Daoy (cell line): ENCODE measurements at regions not wholly inside any gene's neighbourhood (a gene's known extent, or its start where the extent isn't known, plus 50 kb on each side); places are given as distances from the start of the nearest gene placed in this dataset.
"Not testable (repeated sequence)": the region's sequence is repeated elsewhere in the genome, so short reads cannot be mapped to it uniquely, and the experiment has no call there.

Experiments
- DNase-seq: peaks from one replicate; pipeline ENCODE4 v3.0.0-alpha.2; 2015; ENCODE audit warnings: low read depth

DNA sequence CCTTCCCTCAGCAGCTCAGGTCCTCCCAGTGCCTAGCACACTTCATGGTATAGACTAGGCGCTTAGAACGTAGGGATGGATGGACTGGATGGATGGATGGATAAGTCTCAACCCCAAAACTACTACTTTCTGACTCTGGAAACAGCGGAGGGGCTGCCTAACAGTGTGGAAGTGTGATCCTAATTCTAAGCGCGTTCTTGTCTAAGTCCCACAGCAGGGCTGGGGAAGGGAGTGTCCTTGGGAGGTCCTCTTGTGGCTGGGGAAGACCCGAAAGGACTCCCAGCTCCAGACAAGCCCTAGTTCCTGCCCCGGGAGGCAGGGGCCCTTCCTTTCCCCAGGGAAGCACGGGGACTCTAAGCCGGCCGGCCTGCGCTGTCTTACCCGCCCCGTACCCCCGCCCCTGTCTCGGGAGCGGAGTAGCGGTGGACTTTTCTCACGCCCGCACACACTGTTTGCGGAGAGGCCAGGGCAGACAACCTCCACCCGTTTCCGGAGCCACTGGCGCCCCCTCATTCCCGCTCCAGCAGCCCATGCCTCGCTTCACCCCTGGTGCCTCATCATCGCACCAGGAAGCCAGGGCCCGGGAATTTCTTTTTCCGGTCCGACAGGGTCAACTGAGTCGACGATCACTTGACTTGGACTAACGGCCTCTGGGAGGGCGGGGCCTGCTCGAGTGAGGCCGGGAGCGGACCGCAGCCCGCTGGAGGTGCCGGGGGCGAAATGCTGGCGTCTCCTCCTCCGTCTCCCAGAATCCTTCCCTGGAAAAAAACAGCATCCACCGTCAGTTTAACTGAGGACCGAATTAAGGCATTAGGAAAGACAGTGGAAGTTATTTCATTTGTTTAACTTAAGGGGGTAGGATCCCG, 133.3 kb downstream of the TBC1D2B start:
- DNase-seq, result peak; percentile 51

DNA sequence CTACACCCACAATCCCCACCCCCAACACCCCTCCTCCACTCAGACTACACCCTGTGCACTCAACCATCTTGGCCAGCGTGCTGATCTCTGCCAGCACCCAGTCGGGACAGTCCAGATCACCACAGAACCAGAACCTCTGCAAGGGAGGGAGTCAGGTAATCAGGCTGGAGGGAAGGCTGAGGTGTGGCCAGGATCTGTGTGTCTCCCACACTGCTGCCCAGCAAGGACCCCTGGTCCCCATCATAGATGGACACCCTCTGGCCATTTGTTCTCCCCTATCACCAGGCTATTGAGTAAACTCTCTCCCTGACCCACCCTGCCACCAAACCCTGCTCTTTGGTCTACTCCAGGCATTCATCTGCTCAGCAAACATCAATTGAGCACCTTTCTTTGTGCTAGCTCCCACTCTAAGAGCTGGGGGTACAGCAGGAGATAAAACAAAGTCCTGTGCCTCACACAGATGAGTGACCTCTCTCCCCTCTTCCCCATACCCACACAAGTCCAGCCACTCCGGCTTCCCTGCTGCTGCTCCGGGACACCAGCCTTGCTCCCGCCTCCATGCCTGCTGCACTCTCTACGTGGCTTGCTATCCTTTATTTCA, 134.8 kb downstream of the TBC1D2B start:
- no peak for DNase-seq

DNA sequence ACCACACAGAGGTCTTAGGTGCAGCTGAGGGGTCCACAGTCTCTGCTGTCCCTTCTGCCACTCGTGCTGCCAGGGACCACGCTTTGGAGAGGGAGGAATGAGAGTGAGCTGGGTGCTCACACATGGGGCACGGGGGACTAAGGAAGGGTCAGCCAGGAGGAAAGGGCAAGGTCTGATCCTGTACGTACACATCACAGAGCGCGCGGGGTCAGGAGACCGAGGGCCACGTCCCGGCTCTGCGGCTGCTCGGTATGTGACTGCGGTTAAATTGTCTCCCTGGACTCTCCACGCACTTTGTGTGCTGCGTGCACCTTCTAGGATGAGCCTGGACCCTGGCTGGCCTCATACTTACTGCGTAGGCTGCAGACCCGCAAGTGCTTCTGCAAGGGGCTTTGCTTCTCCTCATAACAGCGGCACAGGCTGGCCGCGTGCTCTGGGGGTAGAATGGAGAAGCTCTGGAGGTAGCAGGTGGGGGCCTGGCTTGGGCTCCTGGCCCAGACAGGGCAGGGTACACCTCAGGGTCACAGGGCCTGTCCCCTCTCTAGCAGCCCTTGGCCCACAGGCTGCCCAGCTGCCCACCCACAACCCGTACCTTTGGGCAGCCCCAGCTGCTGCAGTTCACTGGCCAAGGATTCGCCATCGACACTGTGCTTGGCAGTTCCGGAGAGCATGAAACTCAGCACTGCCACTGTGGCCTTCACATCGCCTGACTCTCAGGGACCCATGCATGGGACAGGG, 136.3 kb downstream of the TBC1D2B start:
- not testable (repeated sequence) for DNase-seq

DNA sequence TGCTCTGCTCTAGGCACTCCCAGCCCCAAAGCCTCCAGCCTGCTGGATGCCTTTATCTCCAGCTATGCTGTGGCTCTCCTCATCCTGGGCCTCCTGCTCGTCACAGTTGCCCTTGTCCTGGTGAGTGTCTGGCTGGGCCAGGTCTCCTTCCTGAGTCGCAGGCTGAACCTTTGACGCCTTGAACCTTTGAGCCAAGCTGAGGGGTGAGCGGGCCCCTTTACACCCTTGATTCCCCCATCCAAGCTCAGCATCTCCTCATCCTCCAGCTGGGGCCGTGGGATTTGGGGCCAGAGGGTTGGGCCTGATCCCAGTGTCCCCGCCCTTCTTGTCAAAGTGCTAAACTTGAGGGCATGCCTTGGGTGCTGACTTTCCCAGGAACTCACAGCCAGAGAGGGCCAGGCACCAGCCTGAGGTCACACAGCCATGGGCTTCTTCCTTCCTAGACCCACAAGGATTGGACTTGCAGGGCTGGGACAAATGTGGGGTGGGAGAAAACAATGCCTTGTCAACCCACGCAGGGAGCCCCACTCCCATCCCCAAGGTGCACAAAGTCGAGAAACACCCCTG, 137.0 kb downstream of the TBC1D2B start:
- no peak for DNase-seq

DNA sequence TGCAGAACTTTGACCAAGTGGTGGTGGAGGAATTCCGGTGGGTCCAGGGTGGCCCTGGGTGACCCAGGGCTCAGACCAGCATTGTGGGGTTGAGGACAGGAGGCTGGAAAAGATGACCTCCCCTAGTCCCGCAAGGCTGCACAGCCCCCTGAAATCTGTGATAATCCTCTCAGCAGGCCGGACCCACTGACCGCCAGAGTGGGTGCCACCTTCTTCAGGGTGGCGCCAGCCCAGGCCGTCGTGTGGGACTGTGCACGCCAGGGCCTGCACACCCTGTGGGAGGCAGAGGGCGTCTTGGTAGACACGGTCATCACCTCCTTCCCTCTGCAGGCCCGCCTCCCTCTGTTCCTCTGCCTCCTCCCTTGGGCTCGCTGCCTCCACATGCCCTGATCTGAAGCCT, 137.7 kb downstream of the TBC1D2B start:
- no peak for DNase-seq

DNA sequence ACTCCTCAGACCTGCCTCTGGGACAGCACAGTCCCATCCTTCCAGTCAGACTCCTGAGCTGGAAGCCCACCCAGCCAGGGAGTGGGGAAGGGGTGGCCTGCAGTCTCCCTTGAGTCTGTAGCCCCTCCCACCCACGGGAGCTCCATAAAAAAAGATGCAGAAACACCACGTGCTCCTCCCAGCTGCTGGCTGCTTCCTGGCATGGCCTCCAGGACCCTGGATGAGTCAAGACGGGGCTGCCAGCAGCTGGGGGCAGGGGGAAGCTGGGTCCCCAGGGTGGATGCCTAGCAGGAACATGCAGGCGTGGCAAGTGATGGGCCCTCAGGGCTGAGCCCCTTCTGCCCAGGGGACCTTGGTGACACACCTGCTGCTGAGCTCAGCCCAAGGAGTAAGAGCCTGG, 138.5 kb downstream of the TBC1D2B start:
- DNase-seq, result peak; percentile 19

DNA sequence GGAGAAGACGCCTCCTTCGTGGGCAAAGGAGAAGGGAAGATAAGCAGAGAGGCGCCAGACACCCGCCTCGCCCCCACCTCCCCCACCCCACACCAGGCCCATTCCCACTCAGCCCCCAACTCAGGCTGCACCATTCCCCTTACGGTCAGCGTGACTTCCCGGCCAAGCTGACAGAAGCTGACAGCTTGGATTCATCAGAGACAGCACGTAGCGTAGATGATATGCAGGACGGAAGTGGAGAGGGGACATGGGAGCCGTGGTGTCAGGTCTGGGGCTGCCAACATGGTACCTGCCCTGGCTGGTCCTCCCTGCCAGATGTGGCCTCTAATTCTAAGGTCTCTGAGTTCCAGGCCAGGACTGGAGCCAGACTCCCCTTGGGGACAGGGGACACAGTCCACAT, 139.0 kb downstream of the TBC1D2B start:
- DNase-seq, result not testable (repeated sequence)

DNA sequence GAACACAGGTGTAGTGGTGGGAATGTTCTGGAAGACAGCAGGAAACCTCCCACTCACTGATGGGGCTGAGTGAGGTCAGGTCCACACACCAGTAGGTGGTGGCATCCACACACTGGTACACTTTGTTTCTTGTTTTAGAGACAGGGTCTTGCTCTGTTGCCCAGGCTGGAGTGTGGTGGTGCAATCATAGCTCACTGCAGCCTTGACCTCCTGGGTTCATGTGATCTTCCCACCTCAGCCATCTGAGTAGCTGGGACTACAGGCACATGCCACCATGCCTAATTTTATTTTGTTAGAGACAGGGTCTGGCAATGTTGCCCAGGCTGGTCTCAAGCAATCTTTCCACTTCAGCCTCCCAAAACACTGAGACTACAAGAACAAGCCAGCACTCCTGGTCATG, 140.9 kb downstream of the TBC1D2B start:
- DNase-seq, result not testable (repeated sequence)

DNA sequence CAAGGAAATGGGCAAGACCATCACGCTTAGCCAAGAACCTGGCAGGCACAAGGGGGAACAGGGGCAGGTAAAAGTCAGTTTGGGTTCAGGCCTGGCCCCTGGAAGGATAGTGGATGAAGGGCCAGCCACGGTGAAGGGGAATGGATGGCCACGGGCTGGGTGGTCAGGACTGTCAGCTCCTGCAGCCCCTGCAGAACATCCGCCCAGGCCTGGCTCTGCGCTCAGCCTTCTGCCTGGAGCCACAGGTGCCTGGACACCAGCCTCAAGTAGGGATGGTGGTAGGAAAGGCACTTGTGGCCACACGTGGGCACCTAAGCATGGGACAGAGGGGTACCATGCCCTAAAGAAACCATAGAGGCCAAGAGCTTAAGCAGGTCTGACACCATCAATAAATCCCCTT, 143.0 kb downstream of the TBC1D2B start:
- DNase-seq, result not testable (repeated sequence)

DNA sequence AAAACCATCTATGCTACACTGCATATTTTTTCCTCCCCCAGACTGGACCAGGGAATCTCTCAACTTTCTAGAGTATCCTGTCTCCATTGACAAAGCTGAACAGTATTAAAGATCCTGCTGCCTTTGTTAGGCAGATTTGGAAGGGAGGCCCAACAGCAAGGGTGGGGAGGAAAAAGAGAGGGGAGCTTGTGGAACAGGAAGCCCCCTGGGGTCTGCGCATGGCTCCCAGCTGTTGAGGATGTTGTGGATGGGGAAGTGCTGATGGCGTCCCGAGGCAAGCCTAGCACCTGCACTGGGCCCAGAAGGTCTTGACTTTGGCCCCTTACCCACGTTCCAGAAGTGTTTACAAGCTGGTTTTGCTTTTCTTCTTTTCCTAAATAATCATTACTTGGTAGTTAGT, 146.6 kb downstream of the TBC1D2B start:
- DNase-seq, result not testable (repeated sequence)

DNA sequence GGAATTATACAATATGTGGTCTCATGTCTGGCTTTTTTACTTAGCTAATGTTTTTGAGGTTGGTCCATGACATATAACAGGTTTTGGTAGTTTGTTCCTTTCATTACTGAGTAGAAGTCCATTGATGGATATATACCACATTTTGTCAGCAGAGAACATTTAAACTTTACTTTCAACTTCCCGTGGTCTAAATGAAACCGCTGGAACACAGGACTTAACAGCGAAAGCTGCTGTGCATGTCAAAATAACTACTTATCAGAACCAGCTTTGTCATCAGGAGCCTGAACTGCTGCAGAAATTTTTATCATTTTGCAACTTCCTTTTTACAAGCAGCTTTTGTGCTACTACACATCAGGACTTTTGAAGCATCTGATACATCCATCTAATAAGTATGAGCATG, 147.0 kb downstream of the TBC1D2B start:
- DNase-seq, result not testable (repeated sequence)

DNA sequence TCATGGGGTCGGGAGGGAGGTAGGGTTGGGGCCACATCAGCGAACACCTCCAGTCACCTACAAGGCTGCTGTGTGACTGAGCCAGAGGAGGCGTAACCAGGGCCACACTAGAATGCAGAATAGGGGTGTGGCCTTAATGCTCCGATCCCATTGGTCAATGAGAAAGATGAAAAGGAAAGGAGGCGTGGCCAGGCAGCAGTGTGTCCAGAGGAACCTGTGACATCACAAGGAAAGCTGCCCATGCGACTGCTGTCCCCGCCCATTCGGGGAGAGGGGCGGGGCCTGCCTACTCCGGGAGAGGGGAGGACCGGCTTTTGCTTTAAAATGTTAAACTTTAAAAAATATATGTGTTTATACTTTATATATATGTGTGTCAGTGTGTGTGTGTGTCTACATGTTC, 150.7 kb downstream of the TBC1D2B start:
- DNase-seq, result peak; percentile 44

DNA sequence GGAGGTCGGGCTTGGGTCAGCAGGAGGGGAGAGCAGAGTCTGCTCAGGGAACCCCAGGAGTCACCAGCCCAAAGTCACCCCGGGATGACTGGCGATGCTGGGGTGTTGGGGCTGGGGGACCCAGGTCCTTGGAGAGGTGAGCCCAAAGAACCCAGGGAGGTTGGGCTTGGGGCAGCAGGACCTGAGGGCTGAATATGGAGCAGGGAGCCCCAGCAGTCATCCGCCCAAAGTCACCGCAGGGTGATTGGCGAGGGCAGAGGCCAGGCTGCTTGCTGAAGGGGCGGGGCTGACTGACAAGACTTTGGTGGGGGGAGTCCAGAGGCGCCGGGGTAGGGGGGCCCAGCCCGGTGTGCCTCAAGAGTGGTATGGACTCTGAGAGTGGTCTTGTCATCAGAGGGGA, 151.2 kb downstream of the TBC1D2B start:
- DNase-seq, result not testable (repeated sequence)

DNA sequence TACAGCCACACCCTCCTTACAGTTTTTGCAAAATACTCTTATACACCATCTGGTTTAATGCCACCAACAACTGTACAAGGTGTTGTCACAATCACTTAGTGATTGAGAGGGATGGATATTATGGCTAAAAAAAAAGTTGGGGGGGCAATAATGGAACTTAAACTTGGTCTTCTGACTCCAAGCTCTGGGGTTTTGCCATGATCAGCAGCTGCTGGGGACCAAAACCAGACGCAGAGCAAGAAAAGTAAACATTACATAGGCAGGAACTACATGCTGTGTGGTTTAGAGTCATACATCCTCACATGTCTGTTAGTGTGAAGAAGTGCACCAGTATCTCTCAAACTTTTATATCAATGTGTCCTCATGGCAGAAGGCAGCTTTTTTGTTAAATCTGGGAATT, 152.4 kb downstream of the TBC1D2B start:
- DNase-seq, result not testable (repeated sequence)

DNA sequence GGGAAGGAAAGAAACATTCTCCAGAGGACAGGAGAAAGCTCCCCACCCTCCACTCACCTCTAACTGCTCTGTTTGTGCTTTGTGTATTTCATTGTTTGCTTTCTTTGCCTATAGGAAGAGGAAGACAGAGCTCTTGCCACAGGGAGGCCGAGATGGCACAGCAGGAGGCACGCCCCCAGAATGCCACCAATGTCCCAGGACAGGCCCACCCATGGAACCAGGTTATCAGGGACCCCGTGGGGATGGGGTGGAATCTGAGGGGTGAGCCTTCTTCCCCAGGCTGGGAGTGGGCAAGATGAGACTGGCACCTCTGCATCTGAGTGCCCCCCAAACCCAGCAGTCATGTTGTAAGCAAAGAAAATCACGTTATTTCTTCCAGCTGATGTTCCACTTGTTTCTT, 155.8 kb downstream of the TBC1D2B start:
- DNase-seq, result no peak

DNA sequence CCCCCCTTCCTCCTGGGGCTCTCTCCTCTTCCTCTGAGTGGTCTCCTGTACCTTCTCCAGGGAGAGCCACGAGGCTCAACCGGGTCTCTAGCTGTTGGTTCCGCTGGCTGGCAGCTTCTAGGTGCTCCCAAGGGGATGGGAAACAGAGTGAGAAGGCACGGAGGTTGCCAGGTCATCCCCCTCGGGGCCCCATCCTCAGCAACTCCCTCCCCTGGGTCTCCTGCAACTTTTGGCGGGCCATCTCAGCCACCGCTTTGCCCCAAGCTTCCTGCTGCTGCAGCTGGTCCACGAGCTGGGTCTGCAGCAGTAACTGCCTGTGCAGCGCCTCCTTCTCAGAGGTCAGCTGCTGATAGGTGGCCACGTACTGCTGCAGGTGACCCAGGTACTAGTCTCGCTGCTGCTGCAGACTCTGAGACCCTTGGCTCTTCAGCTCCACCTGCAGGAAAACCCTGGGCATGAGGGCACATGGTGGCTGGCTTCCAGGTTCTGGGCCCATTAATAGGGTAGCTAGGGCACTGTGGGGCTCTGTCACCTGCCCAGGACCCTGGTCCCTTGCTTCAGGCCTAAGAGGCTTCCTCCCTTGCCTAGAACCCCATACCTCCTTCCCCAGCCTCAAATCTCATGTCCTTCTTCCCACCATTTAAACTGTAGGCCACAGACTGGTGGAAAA, 160.4 kb downstream of the TBC1D2B start:
- not testable (repeated sequence) for DNase-seq

DNA sequence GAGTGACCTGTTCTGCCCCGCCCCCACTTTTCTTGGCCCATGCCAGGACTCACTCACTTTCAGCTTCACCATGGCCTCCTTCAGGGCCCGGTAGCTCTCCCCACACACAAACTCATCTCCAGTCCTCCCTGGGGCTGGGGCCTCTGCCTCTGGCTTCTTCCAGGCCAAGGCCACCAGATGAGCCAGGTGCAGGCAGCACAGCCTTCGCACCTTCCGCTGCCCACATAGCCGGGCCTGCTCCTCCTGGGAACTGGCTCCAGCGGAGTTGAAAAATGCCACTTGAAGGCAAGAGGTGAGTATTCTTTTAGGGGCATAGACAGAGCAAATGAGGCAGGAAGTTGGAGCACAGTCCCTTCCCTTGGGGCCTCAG, 161.6 kb downstream of the TBC1D2B start:
- DNase-seq, result not testable (repeated sequence)

DNA sequence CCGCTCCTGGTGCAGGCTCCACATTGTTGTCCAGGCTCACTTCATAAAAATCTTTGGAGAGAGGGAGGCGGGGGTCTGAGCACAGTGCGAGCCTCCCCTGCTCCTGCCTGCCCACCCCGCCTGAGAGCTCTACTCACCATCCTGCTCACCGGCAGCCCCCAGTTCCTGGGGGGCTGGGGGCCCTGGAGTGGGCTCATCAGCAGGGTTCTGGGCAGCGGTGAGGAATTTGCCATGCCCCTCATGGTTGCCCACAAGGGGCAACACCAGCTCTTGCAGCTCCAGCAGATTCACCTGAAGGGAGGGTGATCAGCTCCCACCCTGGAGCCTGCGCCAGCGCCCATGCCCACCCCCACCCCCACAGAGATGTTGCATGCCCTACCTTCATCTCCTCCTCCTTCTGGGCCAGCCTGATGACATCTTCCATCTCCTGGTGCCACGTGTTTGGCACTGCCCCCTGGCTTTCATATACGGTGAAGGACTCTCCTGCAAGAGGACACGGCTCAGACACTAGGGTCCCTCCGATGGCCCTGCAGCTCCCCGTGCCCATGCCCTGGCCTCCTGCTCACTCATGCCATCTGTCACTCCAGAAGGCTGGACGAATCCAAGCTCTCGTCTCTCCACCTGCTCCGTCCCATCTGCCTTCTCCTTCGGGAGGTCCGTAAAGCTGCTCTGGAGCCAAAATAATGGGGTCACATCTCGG, 162.1 kb downstream of the TBC1D2B start:
- DNase-seq, result no peak

DNA sequence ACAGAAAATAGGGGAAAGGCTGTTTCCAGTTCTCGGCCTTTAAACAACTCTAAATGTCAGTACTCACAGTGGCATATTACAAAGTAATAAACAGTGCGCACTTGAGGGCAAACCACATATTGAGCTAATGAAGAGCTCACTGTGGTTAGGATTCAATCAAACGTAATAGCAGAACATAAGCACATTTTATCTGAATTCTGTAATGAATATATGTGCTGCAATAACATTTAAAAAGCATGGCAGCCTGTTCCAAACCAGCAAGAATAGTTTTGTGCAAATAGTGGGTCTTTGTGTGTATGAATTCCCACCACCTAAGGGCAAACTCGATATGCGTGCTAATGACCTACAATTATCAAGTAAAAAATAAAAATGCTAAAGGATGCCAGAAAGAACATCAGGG, 163.0 kb downstream of the TBC1D2B start:
- DNase-seq, result not testable (repeated sequence)

DNA sequence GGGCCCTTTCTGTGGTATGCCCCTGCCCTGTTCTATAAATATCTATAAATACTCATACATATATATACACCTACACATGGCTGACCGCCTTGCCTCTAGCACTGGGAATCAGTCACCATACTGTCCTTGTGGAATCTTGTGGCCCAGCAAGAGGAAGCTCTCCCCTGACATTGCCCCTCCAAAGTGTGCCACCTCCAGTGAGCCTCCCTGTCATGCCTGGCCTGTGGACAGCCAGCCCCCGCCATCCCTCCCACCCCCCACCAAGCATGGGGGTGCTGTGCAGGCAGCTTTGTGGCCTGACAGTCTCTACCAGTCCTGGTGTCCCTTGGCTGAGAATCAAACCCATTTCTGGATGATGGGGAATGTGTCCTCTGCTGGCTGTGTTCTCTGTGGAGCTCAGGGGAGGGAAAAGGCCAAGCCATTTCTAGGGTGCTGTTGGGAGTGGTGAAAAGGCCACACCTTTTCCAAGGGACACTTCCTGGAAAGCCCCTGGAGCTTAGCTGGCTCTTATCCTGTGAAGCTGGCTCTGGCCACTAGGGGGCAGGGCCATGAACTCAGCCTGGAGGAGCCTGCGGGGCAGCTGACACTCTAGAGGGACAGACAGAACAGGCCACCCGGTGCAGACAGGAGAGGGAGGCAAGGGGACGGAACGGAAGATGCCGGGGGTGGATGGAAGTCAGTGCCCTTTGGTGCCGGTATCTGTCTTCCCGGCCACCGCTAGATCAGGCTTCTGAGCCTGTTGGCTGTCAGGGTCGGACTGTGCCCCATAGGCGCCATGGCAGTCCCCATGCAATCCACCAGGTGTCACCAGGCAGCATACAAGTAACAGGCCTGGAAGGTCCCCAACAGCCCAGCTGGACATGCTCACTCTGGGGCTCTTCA, 167.2 kb downstream of the TBC1D2B start:
- peak; percentile 85 for DNase-seq
